ENCODE measurements at regions not wholly inside any gene's neighbourhood (a gene's known extent, or its start where the extent isn't known, plus 50 kb on each side); places are given as distances from the start of the nearest gene placed in this dataset.
"Not testable (repeated sequence)": the region's sequence is repeated elsewhere in the genome, so short reads cannot be mapped to it uniquely, and the experiment has no call there.

DNA sequence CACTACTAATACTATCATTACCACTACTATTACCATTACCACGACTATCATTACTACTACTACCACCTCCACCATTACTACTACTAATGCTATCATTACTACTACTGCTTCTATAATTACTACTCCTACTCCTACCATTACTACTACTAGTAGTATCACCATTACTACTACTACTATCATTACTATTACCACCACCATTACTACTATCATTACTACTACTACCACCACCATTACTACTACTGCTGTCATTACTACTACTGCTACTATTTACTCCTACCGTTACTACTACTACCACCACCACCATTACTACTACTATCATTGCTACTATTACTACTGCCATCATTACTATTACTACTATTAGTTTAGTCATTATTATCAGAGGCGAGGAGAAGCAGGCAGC is 140.9 kb upstream of the KCNJ15 start:
- DNase-seq, result no peak

DNA sequence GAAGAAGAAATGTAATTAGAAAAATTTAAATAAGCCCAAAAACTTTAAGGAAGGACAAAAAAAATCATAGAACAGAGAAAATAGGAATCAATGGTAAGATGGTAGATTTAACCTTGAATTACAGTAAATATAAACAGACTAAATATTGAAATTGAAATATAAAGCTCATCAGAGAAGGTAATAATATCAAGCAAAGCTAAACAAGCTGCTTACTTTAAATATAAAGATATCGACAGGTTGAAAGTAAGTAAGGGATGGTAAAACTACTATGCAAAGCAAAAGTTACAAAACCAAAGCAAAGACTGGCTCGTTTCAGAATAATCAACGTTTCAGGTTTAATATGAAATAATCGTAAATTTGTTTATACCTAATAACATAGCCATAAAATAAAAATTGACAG is 137.0 kb upstream of the KCNJ15 start:
- DNase-seq, result no peak

DNA sequence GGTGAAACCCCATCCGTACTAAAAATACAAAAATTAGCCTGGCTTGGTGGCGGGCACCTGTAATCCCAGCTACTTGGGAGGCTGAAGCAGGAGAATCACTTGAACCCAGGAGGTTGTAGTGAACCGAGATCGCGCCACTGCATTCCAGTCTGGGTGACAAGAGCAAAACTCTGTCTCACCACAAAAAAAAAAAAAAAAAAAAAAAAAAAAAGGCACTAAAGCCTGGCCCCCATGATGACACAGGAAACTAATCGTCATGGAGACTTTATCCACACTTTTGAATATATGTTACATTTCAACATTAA is 136.2 kb upstream of the KCNJ15 start:
- DNase-seq, result not testable (repeated sequence)

DNA sequence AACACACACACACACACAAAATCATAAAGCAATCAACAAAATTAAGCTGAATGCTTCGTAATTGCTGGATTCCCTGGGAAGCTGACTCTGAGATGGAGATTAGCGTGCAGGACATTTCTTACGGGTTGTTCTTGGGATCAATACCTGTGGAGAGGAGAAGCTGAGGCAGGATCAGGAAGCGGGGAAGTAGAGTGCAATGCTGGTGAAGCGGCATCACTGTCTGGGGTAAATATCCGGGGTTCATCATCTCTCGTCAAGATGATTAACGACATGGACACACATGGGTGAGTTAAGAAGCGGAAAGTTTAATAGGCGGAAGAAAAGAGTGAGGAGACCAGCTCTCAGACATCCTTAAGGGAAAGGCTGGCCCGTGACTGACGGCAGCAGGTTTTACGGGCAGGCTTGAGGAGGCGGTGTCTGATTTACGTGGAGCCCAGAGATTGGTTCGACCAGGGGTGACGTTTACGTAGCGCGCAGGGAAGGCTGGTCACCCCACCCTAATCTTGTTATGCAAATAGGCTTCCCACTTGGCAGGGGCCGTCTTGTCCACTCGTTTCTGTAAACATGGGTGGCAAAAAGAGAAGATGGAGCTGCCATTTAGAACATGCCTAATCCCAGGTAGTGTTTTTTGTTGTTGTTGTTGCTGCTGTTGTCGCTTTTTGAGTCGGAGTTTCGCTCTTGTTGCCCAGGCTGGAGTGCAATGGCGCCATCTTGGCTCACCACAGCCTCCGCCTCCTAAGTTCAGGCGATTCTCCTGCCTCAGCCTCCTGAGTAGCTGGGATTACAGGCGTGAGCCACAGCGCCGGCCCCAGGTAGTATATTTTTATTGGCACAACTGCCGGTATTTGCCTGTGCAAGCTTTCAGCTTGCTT is 135.6 kb upstream of the KCNJ15 start:
- DNase-seq, result peak; percentile 58

GRCh38 chr21:38121888-38122720 is 134.7 kb upstream of the KCNJ15 start:
- no peak for DNase-seq

GRCh38 chr21:38123626-38124025 is 133.2 kb upstream of the KCNJ15 start:
- peak; percentile 13 for DNase-seq

DNA sequence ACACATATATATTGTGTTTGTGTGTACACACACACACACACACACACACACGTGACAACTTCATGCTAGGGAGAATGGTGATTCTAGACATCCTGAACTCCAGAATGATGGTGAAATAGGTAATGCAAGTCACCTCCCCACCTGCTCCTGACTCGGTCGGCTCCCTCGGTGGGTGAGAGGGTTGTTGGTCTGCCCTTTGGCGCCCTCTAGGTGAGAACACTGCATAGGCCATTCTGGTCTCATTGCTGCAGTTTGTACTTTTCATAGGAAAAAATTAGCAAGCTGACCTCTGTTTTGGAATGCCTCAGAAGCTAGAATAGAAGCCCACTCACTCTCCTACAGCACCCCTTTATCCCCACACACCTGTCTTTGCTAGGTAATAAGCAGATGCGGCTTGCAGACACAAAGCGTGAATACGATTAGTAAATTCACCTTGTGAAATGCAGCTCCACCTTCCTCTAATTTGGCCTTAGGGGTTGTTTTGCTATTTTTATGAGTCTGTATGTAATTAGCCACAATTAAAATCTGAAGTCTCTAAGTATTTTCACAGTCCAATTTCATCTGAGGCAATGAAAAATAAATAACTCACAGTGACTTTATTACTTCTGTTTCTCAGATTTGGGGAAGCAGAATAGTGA is 130.0 kb upstream of the KCNJ15 start:
- DNase-seq, result peak; percentile 44

DNA sequence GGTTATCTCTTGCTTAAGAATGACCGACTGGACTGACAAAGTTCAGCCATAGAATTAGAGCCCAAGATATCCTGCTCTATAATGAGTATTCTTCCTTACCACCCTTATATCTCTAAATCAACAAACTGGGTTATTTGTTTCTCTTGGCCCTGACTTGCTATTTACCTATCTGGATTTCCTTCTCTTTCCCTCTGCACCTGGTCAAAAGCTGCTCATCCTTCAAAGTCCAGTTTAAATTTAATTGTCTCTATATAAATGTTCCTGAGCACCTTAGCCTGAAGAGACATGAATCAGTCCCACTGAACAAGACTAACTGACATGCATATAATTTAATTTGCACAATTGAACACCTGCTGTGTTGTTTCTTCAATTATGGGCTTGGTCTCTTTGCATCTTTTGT is 127.1 kb upstream of the KCNJ15 start:
- DNase-seq, result peak; percentile 66

GRCh38 chr21:38133240-38133639 is 123.6 kb upstream of the KCNJ15 start:
- no peak for DNase-seq

DNA sequence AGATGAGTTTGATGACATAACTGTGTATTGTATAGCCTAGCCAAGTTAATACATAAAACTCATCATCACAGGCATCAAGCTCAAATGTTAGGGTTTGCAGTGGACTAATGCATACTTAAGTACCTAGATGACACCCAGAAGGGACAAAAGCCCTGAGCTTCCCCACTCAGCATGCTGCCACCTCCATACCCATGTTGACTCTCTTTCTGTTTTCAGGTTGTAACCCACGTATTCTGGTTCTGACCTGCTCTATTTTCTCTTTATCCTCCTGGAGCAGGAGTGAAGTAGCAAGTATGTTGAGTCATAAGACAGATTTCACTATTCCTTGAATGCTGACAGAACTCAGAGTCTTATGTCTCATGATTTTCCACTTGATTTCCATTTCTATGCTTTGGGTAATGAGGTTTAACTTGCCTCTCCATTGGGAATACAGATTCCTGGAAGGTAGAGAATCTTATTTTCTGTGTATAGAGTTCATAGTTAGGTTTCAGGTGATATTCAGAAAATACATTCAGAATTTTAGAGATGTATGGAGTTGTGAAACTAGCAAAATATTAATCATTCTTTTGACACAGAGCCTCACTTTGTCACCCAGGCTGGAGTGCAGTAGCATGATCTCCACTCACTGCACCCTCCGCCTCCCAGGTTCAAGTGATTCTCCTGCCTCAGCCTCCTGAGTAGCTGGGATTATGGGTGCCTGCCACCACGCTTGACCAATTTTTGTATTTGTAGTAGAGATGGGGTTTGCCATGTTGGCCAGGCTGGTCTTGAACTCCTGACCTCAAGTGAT is 122.5 kb upstream of the KCNJ15 start:
- DNase-seq, result no peak

GRCh38 chr21:38136201-38136600 is 120.6 kb upstream of the KCNJ15 start:
- no peak for DNase-seq

DNA sequence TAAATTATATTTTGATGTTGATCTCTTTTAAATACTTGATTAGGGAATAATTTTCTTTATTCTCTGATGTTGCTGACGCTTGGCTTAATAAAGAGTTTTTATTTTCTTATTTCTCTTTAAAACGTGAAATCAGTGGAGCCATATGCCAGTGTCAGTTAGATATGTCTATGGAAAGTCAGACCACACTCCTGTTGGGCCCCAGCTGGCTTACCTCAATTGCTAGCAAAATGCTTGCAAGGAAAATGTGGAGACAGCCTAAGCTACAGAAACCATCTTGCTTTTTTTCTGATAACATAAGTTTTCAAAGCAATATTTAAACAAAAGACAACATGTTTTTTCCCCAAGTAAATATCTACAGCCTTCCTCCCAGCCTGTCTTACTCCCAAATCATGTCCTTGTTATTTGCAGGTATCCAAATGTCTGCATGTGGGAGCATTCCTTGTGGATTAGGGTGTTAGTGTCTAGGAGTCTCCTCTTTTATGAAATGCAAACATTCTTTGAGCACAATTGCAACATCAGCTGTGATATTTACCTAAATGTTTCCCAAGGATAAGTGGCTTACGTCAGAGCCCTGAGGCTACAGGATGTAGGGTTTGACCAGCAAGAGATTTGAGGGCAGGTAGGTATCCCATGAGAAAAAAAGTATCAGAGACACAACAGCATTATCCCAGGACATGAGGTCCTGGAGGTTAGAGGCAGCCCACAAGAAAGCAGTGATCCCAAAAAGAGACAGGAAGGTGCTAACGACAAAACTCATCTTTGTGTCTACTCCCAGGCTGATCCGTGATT is 117.2 kb upstream of the KCNJ15 start:
- peak; percentile 79 for DNase-seq

GRCh38 chr21:38140207-38140903 is 116.4 kb upstream of the KCNJ15 start:
- DNase-seq, result peak; percentile 88

- no peak for DNase-seq
These were observed 114.6 kb upstream of the KCNJ15 start for GRCh38 chr21:38142224-38142623.

DNA sequence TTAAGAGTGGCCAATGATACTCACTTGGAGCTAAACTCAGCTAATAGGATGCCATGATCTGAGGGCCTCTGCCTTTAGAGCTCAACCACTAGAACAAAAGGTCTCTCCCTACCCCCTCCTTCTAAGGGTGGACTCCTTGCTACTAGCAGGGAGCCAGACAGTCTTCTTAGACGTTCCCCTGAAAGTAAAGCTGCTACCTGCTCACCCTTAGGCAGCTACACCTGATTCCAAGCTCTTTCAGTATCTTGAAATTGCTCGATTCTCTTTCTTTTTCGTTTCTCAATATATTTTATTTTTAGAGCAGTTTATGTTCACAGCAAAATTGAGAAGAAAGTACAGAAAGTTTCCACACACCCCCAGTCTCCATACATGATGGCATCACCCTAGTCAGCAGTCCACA is 112.6 kb upstream of the KCNJ15 start:
- DNase-seq, result no peak

- DNase-seq, result no peak
These were observed 111.7 kb upstream of the KCNJ15 start for GRCh38 chr21:38145104-38145503.

GRCh38 chr21:38147391-38147790 is 109.4 kb upstream of the KCNJ15 start:
- DNase-seq, result no peak

GRCh38 chr21:38148046-38148445 is 108.7 kb upstream of the KCNJ15 start:
- no peak for DNase-seq

DNA sequence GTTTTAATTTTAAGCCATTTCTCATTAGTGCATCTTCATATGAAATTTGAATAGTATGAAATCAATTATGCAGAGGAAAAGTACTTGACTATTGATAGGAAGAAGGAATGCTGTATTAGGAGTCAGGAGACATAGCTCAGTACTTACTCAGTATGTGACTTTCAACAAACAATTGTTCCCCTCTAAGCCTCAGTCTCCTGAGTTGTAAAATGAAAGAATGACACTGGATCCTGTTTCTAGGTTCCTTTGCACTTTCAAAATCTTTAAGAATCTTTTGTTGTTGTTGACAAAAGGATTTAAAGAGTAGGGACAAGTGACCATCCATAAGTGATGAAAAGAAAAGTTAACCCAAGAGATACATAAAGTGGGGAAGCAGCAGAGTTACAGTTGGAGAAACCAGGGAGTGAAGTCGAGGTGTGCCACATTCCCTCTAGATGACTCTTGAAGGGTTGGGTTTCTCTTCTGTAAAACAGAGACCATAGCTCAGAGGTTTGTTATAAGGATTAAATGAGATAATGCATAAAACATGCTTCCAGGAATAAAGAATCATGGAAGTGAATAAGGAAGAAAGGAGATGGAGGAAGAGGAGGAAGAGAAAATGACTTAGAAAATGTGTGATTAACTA is 105.7 kb upstream of the KCNJ15 start:
- no peak for DNase-seq

GRCh38 chr21:38156200-38156599 is 100.6 kb upstream of the KCNJ15 start:
- DNase-seq, result no peak

GRCh38 chr21:38159355-38159754 is 97.4 kb upstream of the KCNJ15 start:
- DNase-seq, result peak; percentile 26
